GM18907 (cell line): ENCODE measurements at regions not wholly inside any gene's neighbourhood (a gene's known extent, or its start where the extent isn't known, plus 50 kb on each side); places are given as distances from the start of the nearest gene placed in this dataset.
"Not testable (repeated sequence)": the region's sequence is repeated elsewhere in the genome, so short reads cannot be mapped to it uniquely, and the experiment has no call there.

Experiments
- ATAC-seq: cut with Tn5 transposase; IDR thresholded peaks from one replicate; pipeline ENCODE4 v1.9.1; 2021; ENCODE audit warnings: mild to moderate bottlenecking, moderate library complexity; ENCODE audit not compliant: unreplicated experiment

DNA sequence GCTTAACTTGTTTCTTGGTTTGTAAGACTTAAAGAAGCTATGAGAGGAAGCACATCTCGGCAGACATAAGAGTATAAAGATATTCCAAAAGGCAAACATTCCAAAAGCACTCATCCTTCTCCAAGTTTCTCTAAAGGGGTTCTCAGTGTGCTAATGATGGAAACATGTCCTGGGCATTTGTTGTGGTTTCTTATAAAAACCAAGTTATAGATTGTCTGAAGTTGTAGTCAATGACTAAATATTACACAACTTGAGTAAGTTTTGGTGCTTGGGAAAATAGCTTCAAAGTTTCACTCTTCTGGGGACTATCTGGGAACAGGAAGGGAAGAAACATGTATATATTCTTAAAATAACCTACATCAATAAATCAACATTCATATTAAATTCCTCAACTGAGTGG, 128.3 kb upstream of the TBX18 start:
- ATAC-seq = no peak

DNA sequence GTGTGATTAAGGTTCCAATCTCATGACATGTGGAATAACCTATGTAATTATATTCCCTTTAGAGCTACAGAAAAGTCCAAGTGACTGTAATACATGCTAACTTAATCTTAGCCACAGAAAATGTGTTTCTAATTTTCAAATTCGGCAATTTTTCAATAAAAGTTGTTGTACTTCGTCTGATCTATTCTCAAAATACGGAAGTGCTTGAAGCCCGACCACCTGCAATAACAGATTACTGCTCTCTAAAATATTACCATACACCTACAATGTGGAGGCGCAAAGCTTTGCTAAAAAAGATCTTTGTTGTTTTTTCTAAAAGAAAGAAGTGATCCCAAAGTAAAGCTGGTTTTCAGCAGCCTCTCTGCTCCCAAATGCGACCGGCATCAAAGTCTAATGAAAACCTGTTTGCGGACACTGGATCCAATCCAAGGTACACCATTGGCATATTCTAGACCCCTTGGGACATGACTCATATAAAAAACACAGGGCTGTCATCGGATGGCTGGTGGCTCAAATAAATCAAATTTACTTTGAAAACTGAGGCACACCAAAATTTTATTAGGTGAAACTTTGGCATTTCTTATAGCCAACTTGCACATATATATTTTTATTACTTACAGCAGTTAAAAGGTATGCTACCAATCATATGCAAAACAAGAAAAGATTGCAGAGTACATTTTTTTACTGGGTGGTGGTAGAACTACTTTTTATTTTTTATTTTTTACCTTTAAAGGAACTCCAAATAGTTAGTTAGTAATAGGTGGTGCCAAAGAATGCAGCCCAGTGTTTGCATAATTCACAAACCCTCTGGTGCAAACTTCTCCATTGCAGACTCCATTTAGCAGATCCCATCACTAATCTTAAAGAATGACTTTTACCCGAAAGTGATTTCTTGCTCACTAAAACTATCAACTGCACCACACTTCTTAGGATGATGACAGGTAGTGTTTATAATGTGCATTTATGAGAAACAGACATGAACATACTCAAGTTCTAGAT, 118.7 kb upstream of the TBX18 start:
- no peak for ATAC-seq

DNA sequence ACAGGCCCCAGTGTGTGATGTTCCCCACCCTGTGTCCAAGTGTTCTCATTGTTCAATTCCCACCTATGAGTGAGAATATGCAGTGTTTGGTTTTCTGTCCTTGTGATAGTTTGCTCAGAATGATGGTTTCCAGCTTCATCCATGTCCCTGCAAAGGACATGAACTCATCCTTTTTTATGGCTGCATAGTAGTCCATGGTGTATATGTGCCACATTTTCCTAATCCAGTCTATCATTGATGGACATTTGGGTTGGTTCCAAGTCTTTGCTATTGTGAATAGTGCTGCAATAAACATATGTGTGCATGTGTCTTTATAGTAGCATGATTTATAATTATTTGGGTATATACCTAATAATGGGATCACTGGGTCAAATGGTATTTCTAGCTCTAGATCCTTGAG, 115.0 kb upstream of the TBX18 start:
- ATAC-seq = not testable (repeated sequence)

DNA sequence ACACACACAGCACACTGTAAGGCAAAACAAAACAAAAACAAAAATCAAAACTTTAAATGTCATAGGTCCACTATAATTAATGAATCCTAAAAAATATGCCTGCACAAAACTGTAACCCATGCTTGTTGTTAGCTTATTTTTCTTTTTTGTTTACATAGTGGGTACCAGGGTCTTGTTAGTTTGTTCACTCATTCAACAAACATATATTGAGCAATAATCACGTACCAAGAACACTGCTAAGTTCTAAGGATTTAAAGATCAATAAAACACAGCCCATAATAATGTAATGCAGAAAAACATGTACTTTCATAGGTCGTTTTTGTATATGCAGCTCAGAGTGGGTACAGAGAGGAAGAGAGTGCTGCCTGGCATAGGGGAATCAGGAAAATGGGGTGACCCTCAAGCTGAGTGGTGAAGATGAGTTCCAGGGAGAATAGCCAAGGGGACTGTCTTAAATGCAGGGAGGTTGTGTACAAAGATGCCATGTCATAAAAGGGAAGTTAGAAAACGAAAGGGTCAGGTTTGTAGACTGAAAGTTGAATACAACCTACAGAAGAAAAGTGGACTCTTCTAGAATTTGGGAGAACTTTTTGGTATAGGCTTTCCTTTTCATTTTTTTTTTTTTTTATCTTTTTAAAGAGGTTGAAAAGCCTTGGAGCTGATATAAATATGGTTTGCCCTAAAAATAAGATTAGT, 113.3 kb upstream of the TBX18 start:
- ATAC-seq = no peak

DNA sequence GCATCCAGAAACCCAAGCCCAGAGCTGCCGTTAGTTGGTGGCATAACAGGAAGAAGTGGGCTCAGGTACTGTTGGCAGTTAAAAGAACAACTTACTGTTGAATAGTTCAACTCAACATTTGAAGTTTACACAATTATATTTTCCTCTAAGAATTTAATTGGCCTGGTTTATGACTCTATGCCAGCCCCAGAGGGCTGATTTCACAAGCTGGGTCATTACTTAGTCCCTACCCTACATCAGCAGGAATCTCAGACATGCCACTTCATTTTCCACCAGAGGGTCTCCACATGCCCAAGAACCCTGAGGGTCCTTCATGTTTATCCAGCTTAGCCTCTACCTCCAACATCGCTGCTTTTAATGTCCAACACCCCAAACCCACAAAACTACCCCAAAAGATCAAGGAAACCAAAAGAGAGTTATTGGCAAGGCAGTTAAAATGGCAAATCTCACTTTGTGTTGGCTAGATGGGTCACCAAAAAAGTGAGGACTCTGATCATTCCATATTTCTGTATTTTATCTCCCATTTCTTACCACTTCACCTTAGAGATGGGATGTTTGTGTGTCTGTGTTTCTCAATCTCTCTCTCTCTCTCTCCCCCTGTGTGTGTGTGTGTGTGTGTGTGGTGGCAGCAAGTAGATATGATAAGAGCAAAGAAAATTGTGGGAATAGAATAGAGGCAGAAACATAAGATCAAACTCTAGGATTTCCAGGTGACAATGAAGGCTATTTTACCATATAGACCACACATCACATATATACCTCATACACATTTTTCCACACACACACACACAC, 112.5 kb upstream of the TBX18 start:
- ATAC-seq = no peak

DNA sequence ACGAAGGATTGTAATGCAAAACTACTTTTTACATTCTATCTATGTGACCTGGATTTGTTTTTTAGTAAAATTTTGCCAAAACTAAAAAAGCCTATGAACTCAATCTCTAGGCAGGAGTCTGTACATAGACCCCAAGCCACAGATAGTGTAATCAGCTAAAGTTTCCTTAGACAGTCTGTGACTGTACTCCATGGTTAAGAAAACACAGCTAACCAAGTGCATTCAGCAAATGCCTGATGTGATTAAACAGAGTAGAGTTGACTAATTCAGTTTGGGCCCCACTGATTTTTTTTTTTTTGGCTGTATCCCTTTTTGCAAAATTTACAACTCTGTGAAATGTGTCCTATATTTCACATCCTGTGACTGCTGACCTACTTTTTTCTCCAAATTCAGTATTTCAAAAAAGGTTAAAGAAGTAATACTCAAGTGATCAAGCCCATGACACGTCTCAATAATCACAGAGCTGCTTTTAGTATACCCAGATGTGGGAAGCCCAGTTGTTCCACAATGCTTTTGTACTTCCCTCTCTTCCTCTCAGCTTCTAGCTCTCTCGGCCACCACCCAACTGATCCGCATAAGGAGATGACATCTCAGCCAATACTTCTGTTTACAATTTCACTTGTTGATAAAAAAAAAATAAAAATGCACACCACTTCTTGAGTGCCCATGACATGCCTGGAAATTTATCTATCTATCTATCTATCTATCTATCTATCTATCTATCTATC, 108.8 kb upstream of the TBX18 start:
- no peak for ATAC-seq

DNA sequence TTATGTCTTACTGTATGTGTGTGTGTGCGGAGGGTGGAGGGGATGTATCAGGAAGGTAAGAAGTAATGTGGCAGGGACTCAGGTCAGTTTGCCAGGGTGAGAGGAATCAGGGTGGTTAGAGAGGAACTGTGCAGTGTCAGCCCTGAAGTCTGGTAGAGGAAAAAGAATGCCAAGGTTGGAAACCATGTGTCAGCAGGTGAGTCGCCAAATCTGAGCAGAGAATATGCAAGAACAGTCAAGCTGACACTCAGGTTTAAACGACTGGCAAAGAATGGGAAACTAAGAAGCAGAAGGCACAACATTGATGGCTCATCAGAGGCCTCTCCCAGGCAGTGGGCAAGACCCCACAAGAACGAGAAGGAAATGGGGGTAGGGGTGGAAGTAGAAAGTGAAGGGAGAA, 107.5 kb upstream of the TBX18 start:
- no peak for ATAC-seq

DNA sequence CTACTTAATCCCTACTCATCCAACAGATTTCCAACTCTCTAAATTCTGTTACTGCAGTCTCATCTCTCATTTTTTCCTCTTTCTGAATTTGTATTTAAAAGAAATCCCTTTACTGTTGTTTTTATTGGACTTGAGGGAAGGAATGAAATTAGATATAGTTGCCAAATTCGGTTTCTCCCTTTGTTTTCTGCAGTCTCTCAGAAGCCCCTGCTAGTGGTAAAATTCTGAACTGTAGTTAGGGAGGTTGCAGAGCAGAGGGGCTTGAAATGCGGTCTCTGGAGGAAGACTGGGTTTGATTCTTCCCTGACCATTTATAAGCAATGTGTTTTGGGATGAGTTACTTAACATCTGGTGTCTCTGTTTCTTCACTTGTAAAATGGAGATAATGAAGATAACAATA, 106.3 kb upstream of the TBX18 start:
- ATAC-seq = no peak

DNA sequence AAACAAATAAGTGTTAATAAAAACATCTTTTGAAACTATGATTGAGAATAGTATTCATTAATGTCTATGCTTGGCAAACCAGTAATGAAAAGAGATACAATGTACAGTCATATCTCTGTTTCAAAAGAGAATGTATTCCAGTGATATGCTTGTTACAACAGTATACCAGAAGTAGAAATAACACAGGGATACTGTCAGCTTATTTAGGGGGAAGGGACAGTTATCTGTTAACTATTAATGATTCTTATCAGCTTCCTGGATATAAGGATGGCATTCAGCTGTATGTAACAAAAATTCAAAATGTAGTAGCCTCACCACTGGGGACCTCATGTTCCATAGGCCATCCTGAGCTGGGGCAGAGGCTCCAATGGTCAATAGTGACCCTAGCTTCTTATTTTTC, 103.8 kb upstream of the TBX18 start:
- no peak for ATAC-seq

DNA sequence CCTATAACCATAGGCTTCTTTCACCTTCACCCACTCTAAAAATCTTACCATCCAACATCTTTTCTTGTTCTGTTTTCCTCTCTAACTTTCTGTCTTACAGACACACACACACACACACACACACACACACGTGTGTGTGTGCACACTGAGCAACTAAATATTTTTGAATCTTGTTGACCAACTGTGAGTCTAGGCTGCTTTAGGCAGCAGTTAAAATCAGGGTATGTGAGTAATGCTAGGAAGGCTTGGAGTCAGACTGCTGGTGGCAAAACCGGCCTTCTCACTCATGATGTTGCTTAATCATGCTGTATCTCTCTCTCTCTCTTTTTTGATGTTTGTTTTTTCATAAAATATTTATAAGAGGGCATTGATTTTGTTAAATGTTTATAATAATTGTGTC, 103.1 kb upstream of the TBX18 start:
- no peak for ATAC-seq

DNA sequence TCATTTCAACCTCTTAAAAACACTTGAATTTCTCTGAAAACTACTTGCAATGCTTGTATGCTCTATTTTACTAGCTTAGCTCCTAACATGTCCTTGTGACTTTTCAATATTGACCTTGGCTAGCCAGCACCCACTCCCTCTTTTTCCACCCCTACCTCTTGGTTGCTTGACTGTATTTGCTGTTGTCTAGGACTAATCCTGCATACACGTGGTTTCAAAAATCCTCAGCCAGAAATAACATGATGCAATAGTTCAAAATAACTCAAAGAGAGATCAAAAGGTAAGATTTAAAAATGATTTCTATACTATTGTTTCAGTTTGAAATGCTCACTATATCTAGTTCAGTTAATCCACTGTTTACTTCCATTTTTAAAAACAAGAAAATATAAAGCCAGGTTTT, 102.3 kb upstream of the TBX18 start:
- no peak for ATAC-seq

DNA sequence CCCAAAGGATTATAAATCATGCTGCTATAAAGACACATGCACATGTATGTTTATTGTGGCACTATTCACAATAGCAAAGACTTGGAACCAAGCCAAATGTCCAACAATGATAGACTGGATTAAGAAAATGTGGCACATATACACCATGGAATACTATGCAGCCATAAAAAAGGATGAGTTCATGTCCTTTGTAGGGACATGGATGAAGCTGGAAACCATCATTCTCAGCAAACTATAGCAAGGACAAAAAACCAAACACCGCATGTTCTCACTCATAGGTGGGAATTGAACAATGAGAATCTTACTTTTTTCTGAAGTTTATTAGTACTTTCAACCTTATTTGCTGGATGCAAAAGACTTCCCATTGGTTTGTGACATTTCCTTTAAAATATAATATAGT, 101.0 kb upstream of the TBX18 start:
- ATAC-seq = not testable (repeated sequence)

DNA sequence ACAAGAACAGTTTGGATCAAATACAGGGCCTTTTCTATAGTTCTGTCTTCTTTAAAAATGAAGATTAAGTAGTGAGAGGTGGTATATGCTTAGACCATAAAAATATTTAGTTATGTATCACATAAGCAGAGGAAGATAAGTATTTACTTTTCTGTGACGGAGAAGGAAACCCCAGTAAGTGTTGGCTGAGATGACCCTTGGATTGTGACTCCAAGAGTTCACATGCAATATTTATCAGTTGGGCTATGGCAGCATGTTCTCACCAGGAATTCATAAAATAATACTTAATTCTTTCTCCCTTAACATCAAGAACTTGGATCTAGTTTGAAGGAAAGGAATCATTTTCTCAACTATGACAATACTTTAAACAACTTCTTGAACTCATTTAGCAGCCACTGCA, 98.4 kb upstream of the TBX18 start:
- no peak for ATAC-seq

DNA sequence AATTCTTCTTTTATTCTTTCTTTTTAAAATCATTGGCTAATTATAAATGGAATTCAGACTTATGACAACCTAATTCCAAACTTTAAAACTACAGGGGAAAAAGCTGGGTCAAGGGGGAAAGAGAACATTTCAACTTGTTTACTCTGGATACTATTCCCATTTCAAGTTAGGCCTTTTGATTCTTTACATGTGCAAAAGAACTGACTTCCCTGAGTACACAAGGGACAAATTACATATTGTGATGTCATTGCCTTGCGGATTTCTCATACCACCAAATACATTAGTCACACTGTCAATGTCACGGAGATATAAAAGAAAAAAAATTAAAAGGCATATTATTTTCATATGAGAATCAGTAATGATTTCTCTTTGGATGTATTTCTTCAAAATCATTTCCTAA, 96.5 kb upstream of the TBX18 start:
- no peak for ATAC-seq

DNA sequence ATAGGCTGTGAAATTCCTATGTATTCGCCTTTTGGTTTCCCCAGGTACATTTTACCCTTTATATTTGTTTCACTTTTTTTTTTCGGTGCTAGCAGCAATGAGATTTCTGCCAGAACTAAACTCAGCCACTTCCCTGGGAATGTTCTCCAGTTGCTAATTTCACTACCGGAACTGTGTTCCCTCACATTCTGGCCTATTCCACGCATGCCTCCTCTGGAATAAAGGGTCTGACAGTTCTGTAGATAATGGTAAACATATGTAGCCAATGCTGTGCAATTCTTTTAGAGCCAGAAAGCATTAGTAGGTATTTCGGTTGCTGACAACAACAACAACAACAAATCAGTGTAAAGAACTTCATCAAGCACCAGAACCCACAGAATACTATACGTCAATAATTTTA, 96.1 kb upstream of the TBX18 start:
- no peak for ATAC-seq

DNA sequence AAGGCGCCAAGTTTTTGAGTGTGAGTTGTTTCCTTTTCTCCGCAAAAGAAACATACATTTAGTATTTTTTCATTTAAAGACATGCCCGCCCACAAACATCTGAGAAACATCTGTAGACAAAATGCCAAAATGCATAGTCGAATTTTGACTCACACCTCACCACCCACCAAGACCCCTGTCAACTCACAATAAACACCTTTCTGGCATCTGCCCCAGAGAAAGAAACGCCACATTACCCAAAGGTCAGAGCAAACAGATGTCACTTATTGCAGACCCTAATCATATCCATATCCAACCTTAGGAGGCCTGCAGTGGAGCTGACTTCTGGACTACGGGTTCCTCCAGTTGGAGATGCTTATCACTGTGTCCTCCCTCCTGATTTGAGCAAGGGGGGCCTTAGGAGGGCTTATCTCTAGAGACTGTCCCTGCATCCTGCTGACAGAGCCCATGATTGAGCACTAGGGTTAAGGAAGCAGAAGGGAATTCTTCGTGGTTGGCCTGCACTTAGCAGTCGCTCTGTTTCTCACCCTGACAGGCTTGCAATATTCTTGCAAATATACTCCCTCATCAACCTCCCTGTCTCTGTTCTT, 90.5 kb upstream of the TBX18 start:
- ATAC-seq = no peak

DNA sequence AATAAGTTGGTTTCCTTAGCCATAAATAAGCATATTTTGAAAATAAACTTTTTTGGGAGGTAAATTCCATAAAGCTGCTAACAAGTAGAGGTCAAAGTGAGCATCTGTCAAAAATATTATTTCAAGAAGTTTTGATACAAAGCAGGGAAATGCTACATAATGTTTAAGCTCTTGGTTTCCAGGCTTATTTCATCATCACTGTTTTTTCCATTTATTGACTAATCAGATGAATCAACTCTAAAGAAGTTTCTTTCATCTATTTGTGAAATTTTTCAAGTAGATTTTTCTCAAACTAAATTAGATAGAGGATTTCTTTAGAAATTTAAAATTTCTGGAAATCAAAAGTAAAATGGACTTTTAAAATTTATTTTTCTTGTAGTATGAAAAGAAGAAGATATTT, 89.5 kb upstream of the TBX18 start:
- no peak for ATAC-seq

DNA sequence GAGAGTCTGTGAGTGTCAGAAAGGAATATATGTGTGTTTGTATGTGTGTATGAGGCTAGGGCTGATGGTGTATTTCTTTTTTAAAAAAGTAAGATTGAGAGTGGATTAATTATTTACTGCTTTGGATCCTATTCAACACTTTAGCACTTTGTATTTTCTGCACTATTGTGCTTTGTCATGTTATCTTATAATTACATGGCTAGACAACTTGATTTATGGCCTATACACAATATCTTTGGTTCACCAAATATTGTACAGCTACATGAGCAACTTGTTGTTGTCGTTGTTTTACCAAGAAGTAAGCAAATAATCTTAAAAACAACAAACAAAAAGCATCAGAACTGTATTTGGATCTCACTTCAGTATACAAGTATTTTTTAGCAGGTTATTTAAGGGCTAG, 84.6 kb upstream of the TBX18 start:
- ATAC-seq = no peak

DNA sequence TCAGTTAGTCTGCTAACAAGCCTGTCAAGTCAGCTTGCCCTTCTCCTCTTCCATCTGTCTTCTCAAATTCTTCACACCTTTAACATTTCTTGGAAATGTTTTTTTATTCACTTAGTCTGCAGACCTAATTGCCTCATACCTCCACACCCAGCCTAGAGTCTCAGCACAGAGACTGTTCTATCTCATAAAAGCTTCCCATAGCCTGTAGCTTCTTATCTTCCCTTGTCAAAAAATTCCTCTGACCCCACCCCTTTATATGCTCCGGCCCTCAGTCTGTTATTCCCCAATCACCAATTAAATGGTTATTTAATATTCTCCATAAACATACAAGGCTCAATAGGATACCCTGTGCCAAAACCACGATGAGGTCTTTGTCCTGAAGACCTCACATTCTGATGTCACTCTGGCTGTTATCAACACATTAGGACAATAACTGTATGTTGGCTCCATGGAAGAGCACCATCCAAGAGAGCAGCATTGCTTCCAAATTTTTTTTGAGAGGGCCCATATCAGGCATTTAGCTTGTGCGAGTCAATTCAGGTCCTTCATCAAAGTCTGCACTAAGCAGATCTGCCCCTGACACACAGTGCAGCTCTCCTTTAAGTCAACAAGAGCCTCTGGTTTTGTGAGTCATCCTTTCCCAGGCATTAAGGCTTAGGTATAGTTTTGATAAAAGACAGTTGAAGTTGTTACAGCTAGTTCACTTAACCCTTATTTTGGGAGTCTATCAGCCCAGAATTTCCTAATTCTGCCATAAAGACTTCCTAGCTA, 83.2 kb upstream of the TBX18 start:
- no peak for ATAC-seq
